GM12878 (cell line): ENCODE measurements at regions not wholly inside any gene's neighbourhood (a gene's known extent, or its start where the extent isn't known, plus 50 kb on each side); places are given as distances from the start of the nearest gene placed in this dataset.

Experiments used
- ATF3 ChIP-seq: IDR thresholded peaks from 2 replicates; pipeline ENCODE4 v1.6.1; 2011; ENCODE audit warnings: low read depth, mild to moderate bottlenecking, low read length, moderate library complexity, borderline replicate concordance; ENCODE audit errors: extremely low read depth
- BHLHE40 ChIP-seq, 2 experiments: fragments of 450-650 bp in 1 of 2; IDR thresholded peaks; 2 replicates each; pipeline ENCODE4 v1.6.1; 2011 to 2017; ENCODE audit warnings: low read depth in 2 of 2, borderline replicate concordance in 1 of 2, improper control_type of control experiment in 1 of 2, low read length in 1 of 2, mild to moderate bottlenecking in 1 of 2
- CBFB ChIP-seq: IDR thresholded peaks from 2 replicates; pipeline ENCODE4 v1.6.1; 2016; ENCODE audit warnings: antibody characterized with exemption, low read depth
- EZH2 ChIP-seq: IDR thresholded peaks from 2 replicates; pipeline ENCODE4 v1.6.1; 2012; ENCODE audit warnings: low read depth, mild to moderate bottlenecking, control low read depth, inconsistent platforms, low read length, borderline replicate concordance; ENCODE audit not compliant: control insufficient read depth
- POLR2A ChIP-seq: IDR thresholded peaks from 2 replicates; pipeline ENCODE4 v1.6.1; 2011; ENCODE audit warnings: low read depth, mild to moderate bottlenecking, low read length
- POLR2AphosphoS2 ChIP-seq: IDR thresholded peaks from 2 replicates; pipeline ENCODE4 v1.6.1; 2011; ENCODE audit warnings: low read depth, mild to moderate bottlenecking, low read length, improper control_type of control experiment, moderate library complexity
- RCOR1 ChIP-seq: conservative IDR thresholded peaks from 2 replicates; pipeline ENCODE4 v1.6.1; 2012; ENCODE audit warnings: low read depth, low read length, improper control_type of control experiment
- SKIL ChIP-seq: fragments of 450-650 bp; IDR thresholded peaks from 2 replicates; pipeline ENCODE4 v1.6.1; 2017; ENCODE audit warnings: mild to moderate bottlenecking, low read depth, inconsistent platforms; ENCODE audit not compliant: poor library complexity, severe bottlenecking
- TAF1 ChIP-seq: IDR thresholded peaks from 2 replicates; pipeline ENCODE4 v1.6.1; 2011; ENCODE audit warnings: mild to moderate bottlenecking, low read depth, low read length, borderline replicate concordance
- TF ChIP-seq, protein P1 (sequence below), 3 experiments: IDR thresholded peaks in 2 of 3; conservative IDR thresholded peaks in 1 of 3; 2 replicates each; pipeline ENCODE4 v1.5.1; 2011; ENCODE audit warnings: low read depth in 3 of 3, low read length in 3 of 3, mild to moderate bottlenecking in 3 of 3, control low read depth in 2 of 3, moderate library complexity in 2 of 3, inconsistent platforms in 1 of 3, mixed read lengths in 1 of 3; ENCODE audit not compliant: control insufficient read depth in 2 of 3, insufficient read depth in 1 of 3; ENCODE audit errors: extremely low read depth in 1 of 3
- TF ChIP-seq, protein P2 (sequence below): fragments of 150-350 bp; IDR thresholded peaks from 2 replicates; pipeline ENCODE4 v1.6.1; 2016; ENCODE audit warnings: low read depth, low read length
- TF ChIP-seq, protein P3 (sequence below): fragments of 150-350 bp; IDR thresholded peaks from 2 replicates; pipeline ENCODE4 v1.6.1; 2014; ENCODE audit warnings: mild to moderate bottlenecking, low read depth, low read length

GRCh38 chr3:17972030-17972429 is 229.6 kb upstream of the TBC1D5 start:
- TF ChIP-seq, protein P1, sequence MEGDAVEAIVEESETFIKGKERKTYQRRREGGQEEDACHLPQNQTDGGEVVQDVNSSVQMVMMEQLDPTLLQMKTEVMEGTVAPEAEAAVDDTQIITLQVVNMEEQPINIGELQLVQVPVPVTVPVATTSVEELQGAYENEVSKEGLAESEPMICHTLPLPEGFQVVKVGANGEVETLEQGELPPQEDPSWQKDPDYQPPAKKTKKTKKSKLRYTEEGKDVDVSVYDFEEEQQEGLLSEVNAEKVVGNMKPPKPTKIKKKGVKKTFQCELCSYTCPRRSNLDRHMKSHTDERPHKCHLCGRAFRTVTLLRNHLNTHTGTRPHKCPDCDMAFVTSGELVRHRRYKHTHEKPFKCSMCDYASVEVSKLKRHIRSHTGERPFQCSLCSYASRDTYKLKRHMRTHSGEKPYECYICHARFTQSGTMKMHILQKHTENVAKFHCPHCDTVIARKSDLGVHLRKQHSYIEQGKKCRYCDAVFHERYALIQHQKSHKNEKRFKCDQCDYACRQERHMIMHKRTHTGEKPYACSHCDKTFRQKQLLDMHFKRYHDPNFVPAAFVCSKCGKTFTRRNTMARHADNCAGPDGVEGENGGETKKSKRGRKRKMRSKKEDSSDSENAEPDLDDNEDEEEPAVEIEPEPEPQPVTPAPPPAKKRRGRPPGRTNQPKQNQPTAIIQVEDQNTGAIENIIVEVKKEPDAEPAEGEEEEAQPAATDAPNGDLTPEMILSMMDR (IDR thresholded peaks at IDR 0.05 in 2 of 3, conservative IDR thresholded peaks at IDR 0.05 in 1 of 3; ENCODE audit: control insufficient read depth in 2 of 3, extremely low read depth in 1 of 3, insufficient read depth in 1 of 3, low read depth in 3 of 3, low read length in 3 of 3), result no peak
- TF ChIP-seq POLR2AphosphoS2 (no peak), EZH2 (no peak), RCOR1 (no peak), SKIL (no peak), ATF3 (no peak), TAF1 (no peak), BHLHE40 (IDR thresholded peaks at IDR 0.05; ENCODE audit: borderline replicate concordance in 1 of 2, low read depth in 2 of 2, low read length in 1 of 2) (no peak), POLR2A (no peak), CBFB (no peak)
- TF ChIP-seq, protein P2, sequence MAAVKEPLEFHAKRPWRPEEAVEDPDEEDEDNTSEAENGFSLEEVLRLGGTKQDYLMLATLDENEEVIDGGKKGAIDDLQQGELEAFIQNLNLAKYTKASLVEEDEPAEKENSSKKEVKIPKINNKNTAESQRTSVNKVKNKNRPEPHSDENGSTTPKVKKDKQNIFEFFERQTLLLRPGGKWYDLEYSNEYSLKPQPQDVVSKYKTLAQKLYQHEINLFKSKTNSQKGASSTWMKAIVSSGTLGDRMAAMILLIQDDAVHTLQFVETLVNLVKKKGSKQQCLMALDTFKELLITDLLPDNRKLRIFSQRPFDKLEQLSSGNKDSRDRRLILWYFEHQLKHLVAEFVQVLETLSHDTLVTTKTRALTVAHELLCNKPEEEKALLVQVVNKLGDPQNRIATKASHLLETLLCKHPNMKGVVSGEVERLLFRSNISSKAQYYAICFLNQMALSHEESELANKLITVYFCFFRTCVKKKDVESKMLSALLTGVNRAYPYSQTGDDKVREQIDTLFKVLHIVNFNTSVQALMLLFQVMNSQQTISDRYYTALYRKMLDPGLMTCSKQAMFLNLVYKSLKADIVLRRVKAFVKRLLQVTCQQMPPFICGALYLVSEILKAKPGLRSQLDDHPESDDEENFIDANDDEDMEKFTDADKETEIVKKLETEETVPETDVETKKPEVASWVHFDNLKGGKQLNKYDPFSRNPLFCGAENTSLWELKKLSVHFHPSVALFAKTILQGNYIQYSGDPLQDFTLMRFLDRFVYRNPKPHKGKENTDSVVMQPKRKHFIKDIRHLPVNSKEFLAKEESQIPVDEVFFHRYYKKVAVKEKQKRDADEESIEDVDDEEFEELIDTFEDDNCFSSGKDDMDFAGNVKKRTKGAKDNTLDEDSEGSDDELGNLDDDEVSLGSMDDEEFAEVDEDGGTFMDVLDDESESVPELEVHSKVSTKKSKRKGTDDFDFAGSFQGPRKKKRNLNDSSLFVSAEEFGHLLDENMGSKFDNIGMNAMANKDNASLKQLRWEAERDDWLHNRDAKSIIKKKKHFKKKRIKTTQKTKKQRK, result no peak
- TF ChIP-seq, protein P3, sequence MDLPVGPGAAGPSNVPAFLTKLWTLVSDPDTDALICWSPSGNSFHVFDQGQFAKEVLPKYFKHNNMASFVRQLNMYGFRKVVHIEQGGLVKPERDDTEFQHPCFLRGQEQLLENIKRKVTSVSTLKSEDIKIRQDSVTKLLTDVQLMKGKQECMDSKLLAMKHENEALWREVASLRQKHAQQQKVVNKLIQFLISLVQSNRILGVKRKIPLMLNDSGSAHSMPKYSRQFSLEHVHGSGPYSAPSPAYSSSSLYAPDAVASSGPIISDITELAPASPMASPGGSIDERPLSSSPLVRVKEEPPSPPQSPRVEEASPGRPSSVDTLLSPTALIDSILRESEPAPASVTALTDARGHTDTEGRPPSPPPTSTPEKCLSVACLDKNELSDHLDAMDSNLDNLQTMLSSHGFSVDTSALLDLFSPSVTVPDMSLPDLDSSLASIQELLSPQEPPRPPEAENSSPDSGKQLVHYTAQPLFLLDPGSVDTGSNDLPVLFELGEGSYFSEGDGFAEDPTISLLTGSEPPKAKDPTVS, result no peak
